Immature natural killer cell (primary cell): ENCODE measurements at regions not wholly inside any gene's neighbourhood (a gene's known extent, or its start where the extent isn't known, plus 50 kb on each side); places are given as distances from the start of the nearest gene placed in this dataset.

Source experiments
- DNase-seq, 3 donors: peaks; one replicate each; pipeline ENCODE4 v3.0.0; 2022; ENCODE audit warnings: mixed read lengths in 1 of 3
- H3K27ac Mint-ChIP-seq, 6 donors: one replicate each; pipeline ENCODE4 v1.8.0; 2020; ENCODE audit warnings: mixed read lengths in 6 of 6, mild to moderate bottlenecking in 5 of 6, inconsistent platforms in 4 of 6, moderate library complexity in 3 of 6
- H3K27me3 Mint-ChIP-seq, 3 donors: one replicate each; pipeline ENCODE4 v1.8.0; 2020 to 2021; ENCODE audit warnings: low read depth in 3 of 3, mild to moderate bottlenecking in 3 of 3, mixed read lengths in 3 of 3, moderate library complexity in 3 of 3, inconsistent platforms in 1 of 3
- H3K36me3 Mint-ChIP-seq, 3 donors: one replicate each; pipeline ENCODE4 v1.8.0; 2020; ENCODE audit warnings: mixed read lengths in 3 of 3, inconsistent platforms in 2 of 3, mild to moderate bottlenecking in 2 of 3
- H3K4me1 Mint-ChIP-seq, 2 donors: one replicate each; pipeline ENCODE4 v1.8.0; 2020; ENCODE audit warnings: inconsistent platforms in 2 of 2, mild to moderate bottlenecking in 2 of 2, mixed read lengths in 2 of 2, moderate library complexity in 1 of 2
- H3K4me3 Mint-ChIP-seq, 5 donors: one replicate each; pipeline ENCODE4 v1.8.0; 2020; ENCODE audit warnings: mild to moderate bottlenecking in 5 of 5, mixed read lengths in 5 of 5, inconsistent platforms in 3 of 5, moderate library complexity in 3 of 5
- H3K9me3 Mint-ChIP-seq, 6 donors: one replicate each; pipeline ENCODE4 v1.8.0; 2020; ENCODE audit warnings: mild to moderate bottlenecking in 6 of 6, mixed read lengths in 6 of 6, inconsistent platforms in 4 of 6, moderate library complexity in 3 of 6

DNA sequence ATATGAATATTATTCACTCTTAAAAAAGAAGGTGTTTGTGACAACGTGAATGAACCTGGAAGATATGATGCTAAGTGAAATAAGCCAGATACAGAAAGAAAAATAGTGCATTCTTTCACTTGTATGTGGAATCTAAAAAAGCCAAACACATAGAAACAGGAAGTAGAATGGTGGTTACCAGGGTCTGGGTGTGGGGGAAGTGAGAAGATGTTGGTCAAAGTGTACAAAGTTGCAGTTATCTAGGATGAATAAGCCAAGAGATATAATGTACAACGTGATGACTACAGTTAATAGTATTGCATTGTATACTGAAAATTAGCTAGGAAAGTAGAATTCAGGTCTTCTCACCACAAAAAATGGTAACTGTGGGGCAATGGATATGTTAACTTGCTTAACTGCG lies 151.1 kb upstream of the HCRTR2 start:
- Mint-ChIP-seq H3K36me3 (peaks cover 0 to 11% (median 5%) of the 10 kb centered on the region in 3 donors), H3K4me1 (peaks cover 47 to 73% of the 10 kb centered on the region in 2 donors), H3K9me3 (peaks cover 3 to 15% (median 5%) of the 10 kb centered on the region in 6 donors), H3K27me3 (peaks cover 0 to 4% (median 0%) of the 10 kb centered on the region in 3 donors), H3K4me3 (peak overlapping the region; percentile 25 to 61 (median 36)), H3K27ac (peak overlapping the region in 5 of 6 donors; percentile 8 to 65 (median 10))
- DNase-seq, result peak; percentile 68 to 75 (median 75)

DNA sequence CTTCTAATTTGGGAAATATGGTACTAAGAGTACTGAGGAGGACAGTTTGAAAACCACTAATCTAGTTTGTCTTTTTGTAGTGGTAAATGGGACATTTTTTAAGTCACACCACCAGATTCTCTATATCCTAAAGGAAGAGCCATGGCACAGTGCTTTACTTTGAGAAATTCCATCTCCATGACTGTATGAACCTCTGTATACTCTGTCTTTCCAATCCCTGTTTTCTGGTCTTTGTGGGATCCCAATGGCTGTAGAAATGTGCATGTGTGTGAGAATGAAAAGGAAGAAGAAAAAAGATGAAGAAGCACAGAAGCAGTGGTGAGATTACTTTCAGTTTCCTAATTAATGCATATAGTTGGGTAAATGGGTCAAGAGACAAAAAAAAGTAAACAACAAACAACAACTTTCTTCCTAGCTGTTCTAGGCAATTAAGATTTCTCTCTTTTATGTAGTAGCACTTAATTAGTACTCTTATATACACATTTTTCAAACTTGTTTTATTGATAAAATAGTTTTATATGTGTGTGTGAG lies 141.2 kb upstream of the HCRTR2 start:
- peaks cover 11 to 33% (median 17%) of the 10 kb centered on the region in 6 donors for H3K9me3 Mint-ChIP-seq
- H3K4me3 Mint-ChIP-seq, result peak overlapping the region; percentile 67 to 87 (median 75)
- peaks cover 0 to 6% (median 0%) of the 10 kb centered on the region in 3 donors for H3K27me3 Mint-ChIP-seq
- H3K36me3 Mint-ChIP-seq, result peaks cover 0 to 28% (median 22%) of the 10 kb centered on the region in 3 donors
- peaks cover 73 to 81% of the 10 kb centered on the region in 2 donors for H3K4me1 Mint-ChIP-seq
- DNase-seq, result peak; percentile 17 to 30 (median 18)
- H3K27ac Mint-ChIP-seq, result peak overlapping the region; percentile 78 to 89 (median 82)

DNA sequence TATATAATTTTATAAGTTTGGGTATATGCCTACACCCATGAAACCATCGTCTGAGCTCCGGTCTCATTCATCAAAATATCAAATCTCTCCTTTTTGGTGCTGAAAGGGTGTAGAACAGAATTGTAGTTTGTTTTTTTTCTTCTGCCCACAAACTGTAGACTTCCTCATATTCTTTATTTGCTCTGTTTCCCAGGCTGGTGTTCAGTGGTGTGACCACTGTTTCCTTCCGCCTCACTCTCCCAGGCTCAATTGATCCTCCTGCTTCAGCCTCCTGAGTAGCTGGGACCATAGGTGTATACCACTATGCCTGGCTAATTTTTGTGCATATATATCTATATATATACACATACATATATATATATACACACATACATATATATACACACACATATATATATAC lies 139.6 kb upstream of the HCRTR2 start:
- Mint-ChIP-seq H3K36me3 (peaks cover 0 to 21% (median 16%) of the 10 kb centered on the region in 3 donors), H3K9me3 (peaks cover 6 to 30% (median 12%) of the 10 kb centered on the region in 6 donors), H3K4me1 (peaks cover 56 to 65% of the 10 kb centered on the region in 2 donors), H3K27ac (peak overlapping the region in 5 of 6 donors; percentile 64 to 87 (median 73)), H3K27me3 (peaks cover 0 to 2% (median 0%) of the 10 kb centered on the region in 3 donors), H3K4me3 (peak overlapping the region; percentile 54 to 79 (median 77))
- no peak for DNase-seq

DNA sequence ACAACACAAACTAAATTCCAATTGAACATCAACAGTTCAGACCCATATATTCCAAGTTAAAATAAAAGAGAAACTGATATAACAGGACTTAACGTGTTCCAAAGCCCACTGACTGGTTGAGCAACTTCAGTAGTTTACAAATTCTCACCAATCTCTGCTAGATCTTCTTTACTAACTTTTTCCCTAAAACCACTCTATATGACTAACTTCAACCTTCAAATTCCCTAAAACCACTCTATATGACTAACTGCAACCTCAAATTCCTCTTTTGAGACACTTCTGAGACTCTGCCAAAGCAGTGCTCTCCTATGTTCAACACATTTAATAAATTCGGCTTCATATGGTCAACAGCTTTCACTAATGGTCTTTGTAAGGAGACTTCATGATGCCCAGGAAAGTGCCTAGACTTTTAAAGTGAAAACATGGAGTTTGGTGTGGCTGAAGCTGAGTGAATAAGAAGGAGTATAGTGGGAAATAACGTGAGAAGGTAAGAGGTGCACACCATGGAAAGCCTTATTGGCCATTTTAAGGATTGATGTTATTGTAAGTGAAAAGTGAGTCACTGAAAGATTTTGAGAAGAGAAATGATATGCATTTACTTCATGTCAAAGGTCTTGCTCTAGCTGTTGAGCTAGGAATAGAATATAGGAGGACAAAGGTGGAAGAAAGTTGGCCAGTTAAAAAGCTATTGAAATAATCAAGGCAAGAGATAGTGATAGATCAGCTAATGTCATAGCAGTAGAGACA lies 134.0 kb upstream of the HCRTR2 start:
- Mint-ChIP-seq H3K36me3 (peaks cover 0 to 10% (median 0%) of the 10 kb centered on the region in 3 donors), H3K9me3 (peaks cover 3 to 10% (median 6%) of the 10 kb centered on the region in 6 donors), H3K27ac (no peak overlapping the region), H3K27me3 (no peaks in the 10 kb centered on the region), H3K4me3 (no peak overlapping the region), H3K4me1 (peaks cover 11 to 21% of the 10 kb centered on the region in 2 donors)
- DNase-seq, result no peak

DNA sequence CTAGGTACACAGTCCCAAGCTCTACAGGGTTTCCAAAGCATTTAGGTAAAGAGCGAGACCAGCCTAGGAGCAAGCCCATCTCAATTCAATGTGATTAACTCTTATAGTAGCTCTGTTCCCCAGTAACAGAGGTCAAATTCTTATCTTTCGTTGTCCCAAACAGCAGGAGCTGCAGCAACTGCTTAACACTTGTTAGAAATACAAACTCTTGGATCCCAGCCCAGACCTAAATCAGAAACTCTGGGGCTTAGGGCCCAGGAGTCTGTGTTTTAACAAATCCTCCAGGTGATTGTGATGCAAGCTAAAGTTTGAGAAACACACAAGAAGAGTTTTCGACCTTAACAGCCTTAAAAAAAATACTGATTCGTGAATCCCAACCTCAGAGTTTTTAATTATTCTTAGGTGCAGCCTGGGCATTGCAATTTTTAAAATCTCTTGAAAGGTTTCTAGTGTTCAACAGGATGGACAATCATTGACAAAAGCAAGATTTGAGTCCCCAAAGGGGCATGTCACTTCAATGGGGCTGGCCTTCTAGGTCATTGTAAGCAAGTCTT lies 127.4 kb upstream of the HCRTR2 start:
- no peak for DNase-seq
- Mint-ChIP-seq H3K27ac (peak overlapping the region in 3 of 6 donors; percentile 22 to 44 (median 37)), H3K27me3 (no peaks in the 10 kb centered on the region), H3K4me1 (peaks cover 23 to 37% of the 10 kb centered on the region in 2 donors), H3K36me3 (peaks cover 0 to 3% (median 0%) of the 10 kb centered on the region in 3 donors), H3K4me3 (peak overlapping the region in 1 of 5 donors; percentile 10), H3K9me3 (no peaks in the 10 kb centered on the region)

DNA sequence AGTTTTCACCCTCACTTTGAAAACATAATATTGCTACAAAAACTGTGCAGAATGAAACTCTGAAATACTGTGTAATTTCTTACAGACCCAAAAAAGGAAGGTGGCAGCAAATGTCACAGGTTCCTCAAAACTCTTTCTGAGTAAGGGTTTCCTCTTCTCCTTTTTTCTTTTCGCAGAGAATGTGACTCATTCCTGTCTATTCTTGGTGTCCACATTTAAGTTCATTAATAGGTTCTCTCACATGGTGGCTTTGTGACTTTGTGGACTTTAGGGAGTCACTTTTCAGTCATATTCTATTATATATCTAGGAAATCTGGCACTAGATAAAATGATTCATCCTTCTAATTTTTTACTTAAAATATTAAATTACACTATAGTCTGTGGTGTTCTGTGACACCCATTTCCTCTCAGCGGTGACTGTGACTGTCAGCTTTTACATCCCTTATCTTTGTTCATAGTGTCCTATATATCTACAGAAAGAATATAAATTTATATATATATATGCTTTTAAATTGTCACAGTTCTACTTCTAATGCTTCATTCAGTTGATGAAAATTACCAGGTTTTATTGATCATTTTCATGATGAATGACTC lies 126.8 kb upstream of the HCRTR2 start:
- Mint-ChIP-seq H3K27ac (peak overlapping the region in 3 of 6 donors; percentile 22 to 44 (median 37)), H3K9me3 (no peaks in the 10 kb centered on the region), H3K36me3 (peaks cover 0 to 3% (median 0%) of the 10 kb centered on the region in 3 donors), H3K27me3 (no peaks in the 10 kb centered on the region), H3K4me1 (peaks cover 23 to 36% of the 10 kb centered on the region in 2 donors), H3K4me3 (peak overlapping the region in 1 of 5 donors; percentile 10)
- DNase-seq, result no peak

DNA sequence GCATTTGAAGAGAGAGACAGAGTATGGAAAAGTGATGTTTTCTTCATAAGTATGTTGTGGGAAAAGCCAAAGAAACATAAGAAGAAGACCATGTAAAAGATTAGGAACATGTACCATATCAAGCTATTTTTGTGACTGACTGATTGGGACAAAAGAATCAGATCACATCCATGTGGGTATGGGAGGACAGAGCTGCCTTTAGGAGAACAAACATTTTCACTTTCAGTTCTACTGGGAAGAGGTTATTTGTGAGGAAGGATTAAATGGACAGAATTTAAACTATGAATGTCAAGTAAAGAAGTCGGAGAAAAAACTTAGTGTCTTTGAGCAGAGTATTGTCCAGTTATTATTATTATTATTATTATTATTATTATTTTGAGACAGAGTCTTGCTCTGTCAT lies 124.4 kb upstream of the HCRTR2 start:
- peaks cover 0 to 3% (median 0%) of the 10 kb centered on the region in 3 donors for H3K36me3 Mint-ChIP-seq
- H3K9me3 Mint-ChIP-seq, result no peaks in the 10 kb centered on the region
- peaks cover 20 to 31% of the 10 kb centered on the region in 2 donors for H3K4me1 Mint-ChIP-seq
- no peak overlapping the region for H3K4me3 Mint-ChIP-seq
- no peaks in the 10 kb centered on the region for H3K27me3 Mint-ChIP-seq
- peak overlapping the region in 1 of 6 donors; percentile 23 for H3K27ac Mint-ChIP-seq
- no peak for DNase-seq

DNA sequence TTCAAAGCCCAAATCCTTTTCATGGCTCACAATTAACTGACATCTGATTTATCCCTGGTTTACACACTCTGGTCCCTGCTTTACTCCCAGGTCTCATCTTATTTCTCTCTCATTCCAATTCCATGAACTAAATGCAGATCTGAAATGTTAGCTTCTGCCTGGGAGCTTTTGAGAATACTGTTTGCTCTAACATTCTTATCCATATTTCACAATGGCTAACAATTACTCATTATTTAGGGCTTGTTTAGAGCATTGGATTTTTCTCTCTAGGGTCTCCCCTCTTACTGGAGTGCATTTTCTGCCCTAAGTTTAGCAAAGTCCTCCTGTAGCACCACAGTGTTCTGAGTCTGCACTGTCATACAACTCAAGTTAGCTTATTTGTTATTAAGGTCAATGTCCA lies 121.5 kb upstream of the HCRTR2 start:
- Mint-ChIP-seq H3K27me3 (no peaks in the 10 kb centered on the region), H3K27ac (no peak overlapping the region), H3K36me3 (peaks cover 0 to 6% (median 4%) of the 10 kb centered on the region in 3 donors), H3K4me3 (no peak overlapping the region), H3K9me3 (peaks cover 0 to 5% (median under 1%) of the 10 kb centered on the region in 6 donors), H3K4me1 (peaks cover 8 to 14% of the 10 kb centered on the region in 2 donors)
- no peak for DNase-seq

DNA sequence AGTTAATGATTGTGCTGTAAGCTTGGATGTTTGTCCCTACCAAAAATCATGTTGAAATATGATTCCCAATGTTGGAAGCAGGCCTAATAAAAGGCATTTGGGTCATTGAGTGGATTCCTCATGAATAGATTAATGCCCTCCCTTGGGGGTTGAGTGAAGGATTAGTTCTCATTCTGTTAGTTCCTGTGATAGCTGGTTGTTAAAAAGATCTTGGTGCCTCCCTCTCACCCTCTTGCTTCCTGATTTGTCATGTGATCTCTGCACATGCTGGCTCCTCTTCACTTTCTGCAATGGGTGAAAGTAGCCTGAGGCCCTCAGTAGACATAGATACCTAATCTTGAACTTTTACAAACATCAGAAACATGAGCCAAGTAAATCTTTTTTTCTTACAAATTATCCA lies 115.6 kb upstream of the HCRTR2 start:
- Mint-ChIP-seq H3K27me3 (peaks cover 0 to 2% (median 0%) of the 10 kb centered on the region in 3 donors), H3K4me3 (no peak overlapping the region), H3K4me1 (peaks cover 4 to 12% of the 10 kb centered on the region in 2 donors), H3K9me3 (peaks cover 8 to 31% (median 16%) of the 10 kb centered on the region in 6 donors), H3K36me3 (peaks cover 13 to 15% (median 13%) of the 10 kb centered on the region in 3 donors), H3K27ac (no peak overlapping the region)
- no peak for DNase-seq

DNA sequence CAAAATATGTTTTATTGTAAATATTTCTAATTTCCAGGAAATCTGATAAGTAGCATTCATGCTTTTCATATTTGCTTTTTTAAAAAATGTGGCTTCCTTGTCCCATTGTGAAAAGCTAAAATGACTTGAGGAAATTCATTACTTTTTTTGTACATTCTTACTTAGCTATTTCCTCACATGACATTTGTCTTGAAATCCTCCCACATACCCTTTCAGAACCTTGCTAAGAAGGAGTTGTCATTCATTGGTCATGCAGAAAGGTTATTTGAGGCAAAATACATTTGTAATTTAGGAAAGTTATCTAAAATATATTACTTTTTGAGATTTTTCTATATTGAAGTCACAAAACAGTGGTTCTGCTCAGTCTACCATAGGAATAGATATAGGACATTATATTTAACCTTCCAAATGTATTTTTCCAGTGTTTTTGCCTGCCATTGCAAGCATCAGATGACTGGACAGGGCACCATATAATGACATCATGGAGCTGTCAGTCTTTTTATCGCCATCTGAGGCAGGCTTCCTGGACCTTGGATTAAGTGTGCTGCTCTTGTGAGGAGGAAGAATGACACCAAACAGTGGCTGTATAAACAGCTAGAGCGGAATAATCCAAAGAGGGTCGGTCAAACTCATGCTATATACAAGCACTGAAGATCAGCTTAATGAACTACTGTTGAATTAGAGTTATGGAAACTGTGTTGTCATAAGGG lies 109.4 kb upstream of the HCRTR2 start:
- H3K36me3 Mint-ChIP-seq, result peaks cover 2 to 6% (median 4%) of the 10 kb centered on the region in 3 donors
- H3K4me3 Mint-ChIP-seq, result peak overlapping the region in 1 of 5 donors; percentile 12
- H3K4me1 Mint-ChIP-seq, result peaks cover 17 to 29% of the 10 kb centered on the region in 2 donors
- DNase-seq, result no peak
- H3K27me3 Mint-ChIP-seq, result peaks cover 0 to 4% (median 3%) of the 10 kb centered on the region in 3 donors
- H3K9me3 Mint-ChIP-seq, result peaks cover 2 to 17% (median 7%) of the 10 kb centered on the region in 6 donors
- H3K27ac Mint-ChIP-seq, result peak overlapping the region in 1 of 6 donors; percentile 81

DNA sequence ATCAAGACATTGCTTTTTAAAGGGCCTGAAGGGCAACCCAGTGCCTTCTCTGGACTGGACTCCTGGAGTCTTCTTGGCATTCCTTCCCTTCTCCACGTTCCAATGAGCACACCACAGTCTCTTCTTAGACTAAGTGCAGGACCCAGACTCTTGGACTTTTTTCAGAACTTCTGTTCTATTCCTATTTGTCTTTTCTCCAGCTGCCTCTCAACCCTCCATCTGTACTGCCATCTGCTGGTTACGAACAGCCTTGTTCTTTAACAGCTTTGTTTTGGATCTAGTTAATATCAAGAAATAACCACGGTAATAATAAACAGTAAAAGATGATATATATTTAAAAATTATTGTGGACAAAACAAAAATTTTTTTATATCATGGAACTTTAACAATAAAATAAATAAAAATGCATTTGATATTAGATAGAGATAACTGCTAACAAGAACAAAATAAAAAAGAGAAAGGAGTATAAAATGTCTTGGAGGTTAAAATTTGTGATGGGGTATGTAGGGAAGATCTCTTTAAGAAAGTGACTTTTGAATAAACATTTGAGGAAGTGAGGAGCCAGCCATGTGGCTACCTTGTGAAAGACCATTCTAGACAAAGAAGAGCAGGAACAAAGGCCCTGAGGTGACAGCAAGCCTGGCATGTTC lies 105.1 kb upstream of the HCRTR2 start:
- Mint-ChIP-seq H3K4me1 (peaks cover 17 to 29% of the 10 kb centered on the region in 2 donors), H3K27ac (peak overlapping the region in 2 of 6 donors; percentile 1 to 74), H3K9me3 (peaks cover 0 to 4% (median 0%) of the 10 kb centered on the region in 6 donors), H3K4me3 (peak overlapping the region in 1 of 5 donors; percentile 49), H3K36me3 (no peaks in the 10 kb centered on the region), H3K27me3 (peaks cover 0 to 6% (median 4%) of the 10 kb centered on the region in 3 donors)
- DNase-seq, result peak; percentile 49 to 50 (median 49)

DNA sequence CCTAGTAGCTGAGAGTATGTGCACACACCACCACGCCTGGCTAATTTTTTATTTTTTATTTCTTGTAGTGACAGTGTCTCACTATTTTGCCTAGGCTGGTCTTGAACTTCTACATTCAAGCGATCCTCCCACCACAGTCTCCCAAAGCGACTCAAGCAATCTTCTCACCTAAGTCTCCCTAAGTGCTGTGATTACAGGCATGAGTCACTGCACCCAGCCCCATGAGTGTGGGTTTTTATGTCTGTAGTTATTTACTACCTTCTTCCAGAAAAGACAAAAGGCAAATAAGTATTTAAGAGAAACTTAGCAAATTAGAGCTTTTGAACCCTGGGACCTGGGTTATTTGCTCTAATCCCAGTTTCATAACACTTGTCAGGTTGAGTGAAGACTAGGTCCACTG lies 92.3 kb upstream of the HCRTR2 start:
- Mint-ChIP-seq H3K36me3 (no peaks in the 10 kb centered on the region), H3K9me3 (peaks cover 0 to 2% (median 0%) of the 10 kb centered on the region in 6 donors), H3K4me3 (no peak overlapping the region), H3K27me3 (peaks cover 0 to 8% (median 5%) of the 10 kb centered on the region in 3 donors), H3K4me1 (no peaks in the 10 kb centered on the region), H3K27ac (no peak overlapping the region)
- DNase-seq, result no peak
